Hepatocyte (in vitro differentiated cells): ENCODE measurements at regions not wholly inside any gene's neighbourhood (a gene's known extent, or its start where the extent isn't known, plus 50 kb on each side); places are given as distances from the start of the nearest gene placed in this dataset.

Experiments
- DNase-seq: peaks from one replicate; pipeline ENCODE4 v3.0.0-alpha.2; 2016; ENCODE audit warnings: low spot score
- H2AFZ ChIP-seq: fragments of 200-600 bp; sonication (generic); 2 replicates; pipeline ENCODE4 v1.6.0; 2016; ENCODE audit warnings: antibody characterized with exemption, mild to moderate bottlenecking
- H3K27ac ChIP-seq: fragments of 200-600 bp; sonication (generic); 2 replicates; pipeline ENCODE4 v1.5.1; 2016; ENCODE audit warnings: mild to moderate bottlenecking
- H3K27me3 ChIP-seq: fragments of 200-600 bp; sonication (generic); 2 replicates; pipeline ENCODE4 v1.6.1; 2016
- H3K36me3 ChIP-seq: fragments of 200-600 bp; sonication (generic); replicated peaks from 2 replicates; pipeline ENCODE4 v1.5.1; 2016; ENCODE audit warnings: low read depth; ENCODE audit not compliant: insufficient read depth
- H3K4me1 ChIP-seq: fragments of 200-600 bp; sonication (generic); 2 replicates; pipeline ENCODE4 v1.5.1; 2016; ENCODE audit warnings: mild to moderate bottlenecking, moderate library complexity; ENCODE audit not compliant: insufficient read depth
- H3K4me2 ChIP-seq: fragments of 200-600 bp; sonication (generic); 2 replicates; pipeline ENCODE4 v1.6.0; 2016
- H3K4me3 ChIP-seq: fragments of 200-600 bp; sonication (generic); 2 replicates; pipeline ENCODE4 v1.5.1; 2016; ENCODE audit warnings: mild to moderate bottlenecking
- H3K79me2 ChIP-seq: fragments of 200-600 bp; sonication (generic); 2 replicates; pipeline ENCODE4 v1.6.0; 2017; ENCODE audit warnings: mild to moderate bottlenecking
- H3K9me2 ChIP-seq: fragments of 200-600 bp; sonication (generic); replicated peaks from 2 replicates; pipeline ENCODE4 v1.6.0; 2017; ENCODE audit warnings: mild to moderate bottlenecking; ENCODE audit not compliant: insufficient read depth
- H3K9me3 ChIP-seq: fragments of 200-600 bp; sonication (generic); 2 replicates; pipeline ENCODE4 v1.5.1; 2016; ENCODE audit warnings: low read depth, mild to moderate bottlenecking
- H4K20me1 ChIP-seq: fragments of 200-600 bp; sonication (generic); 2 replicates; pipeline ENCODE4 v1.6.0; 2016; ENCODE audit warnings: mild to moderate bottlenecking; ENCODE audit not compliant: insufficient read depth, poor library complexity, severe bottlenecking
- EZH2 ChIP-seq: fragments of 200-600 bp; sonication (generic); IDR thresholded peaks from 2 replicates; pipeline ENCODE4 v1.6.1; 2016; ENCODE audit warnings: antibody characterized with exemption, mild to moderate bottlenecking, borderline replicate concordance
- EZH2phosphoT487 ChIP-seq: fragments of 200-600 bp; sonication (generic); IDR thresholded peaks from one replicate; pipeline ENCODE4 v1.6.1; 2018; ENCODE audit warnings: antibody characterized with exemption, mild to moderate bottlenecking, low read depth, moderate library complexity; ENCODE audit not compliant: unreplicated experiment, severe bottlenecking
- WGBS: methylation state at CpG from one replicate; pipeline ENCODE4 v1.1.6; 2016; ENCODE audit warnings: low lambda C conversion rate; ENCODE audit errors: missing lambda C conversion rate; 5-methylcytosine and 5-hydroxymethylcytosine counted together
- TF ChIP-seq, protein P1 (sequence below): fragments of 200-600 bp; sonication (generic); IDR thresholded peaks from 2 replicates; pipeline ENCODE4 v1.5.1; 2016; ENCODE audit warnings: antibody characterized with exemption, mild to moderate bottlenecking; ENCODE audit not compliant: poor library complexity

DNA sequence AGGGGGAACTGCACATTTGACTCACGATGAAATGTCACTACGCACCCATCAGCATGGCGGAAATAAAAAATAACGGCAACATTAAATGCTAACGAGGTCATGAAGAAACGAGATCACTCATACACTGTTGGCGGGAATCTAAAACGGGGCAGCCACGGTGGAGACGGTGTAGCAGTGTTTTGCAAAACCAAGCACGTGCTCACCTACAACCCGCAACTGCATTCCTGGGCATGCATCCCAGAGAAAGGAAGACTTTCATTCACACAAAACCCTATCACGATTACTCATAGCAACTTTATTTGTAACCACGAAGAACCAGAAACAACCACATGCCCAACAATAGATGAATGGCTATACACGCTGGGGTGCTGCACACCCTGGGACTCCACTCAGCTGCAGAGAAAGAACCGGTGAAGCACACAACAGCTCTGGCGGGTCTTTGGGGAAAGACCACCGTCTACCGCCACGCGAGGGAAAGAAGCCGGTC, 77.0 kb downstream of the YTHDF1 start:
- Histone ChIP-seq H3K9me2 (no peaks in the 10 kb centered on the region), H3K4me3 (no peak overlapping the region), H3K4me1 (no peaks in the 10 kb centered on the region), H2AFZ (no peak overlapping the region), H3K4me2 (no peak overlapping the region), H3K79me2 (no peaks in the 10 kb centered on the region), H3K27ac (no peak overlapping the region), H4K20me1 (no peaks in the 10 kb centered on the region), H3K36me3 (no peaks in the 10 kb centered on the region), H3K9me3 (no peaks in the 10 kb centered on the region), H3K27me3 (peaks cover 5% of the 10 kb centered on the region)
- WGBS, result 88% methylated on average over 22 of the region's 22 CpGs
- DNase-seq, result no peak
- TF ChIP-seq, protein P1, sequence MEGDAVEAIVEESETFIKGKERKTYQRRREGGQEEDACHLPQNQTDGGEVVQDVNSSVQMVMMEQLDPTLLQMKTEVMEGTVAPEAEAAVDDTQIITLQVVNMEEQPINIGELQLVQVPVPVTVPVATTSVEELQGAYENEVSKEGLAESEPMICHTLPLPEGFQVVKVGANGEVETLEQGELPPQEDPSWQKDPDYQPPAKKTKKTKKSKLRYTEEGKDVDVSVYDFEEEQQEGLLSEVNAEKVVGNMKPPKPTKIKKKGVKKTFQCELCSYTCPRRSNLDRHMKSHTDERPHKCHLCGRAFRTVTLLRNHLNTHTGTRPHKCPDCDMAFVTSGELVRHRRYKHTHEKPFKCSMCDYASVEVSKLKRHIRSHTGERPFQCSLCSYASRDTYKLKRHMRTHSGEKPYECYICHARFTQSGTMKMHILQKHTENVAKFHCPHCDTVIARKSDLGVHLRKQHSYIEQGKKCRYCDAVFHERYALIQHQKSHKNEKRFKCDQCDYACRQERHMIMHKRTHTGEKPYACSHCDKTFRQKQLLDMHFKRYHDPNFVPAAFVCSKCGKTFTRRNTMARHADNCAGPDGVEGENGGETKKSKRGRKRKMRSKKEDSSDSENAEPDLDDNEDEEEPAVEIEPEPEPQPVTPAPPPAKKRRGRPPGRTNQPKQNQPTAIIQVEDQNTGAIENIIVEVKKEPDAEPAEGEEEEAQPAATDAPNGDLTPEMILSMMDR, result no peak
- TF ChIP-seq EZH2 (no peak), EZH2phosphoT487 (no peak)

DNA sequence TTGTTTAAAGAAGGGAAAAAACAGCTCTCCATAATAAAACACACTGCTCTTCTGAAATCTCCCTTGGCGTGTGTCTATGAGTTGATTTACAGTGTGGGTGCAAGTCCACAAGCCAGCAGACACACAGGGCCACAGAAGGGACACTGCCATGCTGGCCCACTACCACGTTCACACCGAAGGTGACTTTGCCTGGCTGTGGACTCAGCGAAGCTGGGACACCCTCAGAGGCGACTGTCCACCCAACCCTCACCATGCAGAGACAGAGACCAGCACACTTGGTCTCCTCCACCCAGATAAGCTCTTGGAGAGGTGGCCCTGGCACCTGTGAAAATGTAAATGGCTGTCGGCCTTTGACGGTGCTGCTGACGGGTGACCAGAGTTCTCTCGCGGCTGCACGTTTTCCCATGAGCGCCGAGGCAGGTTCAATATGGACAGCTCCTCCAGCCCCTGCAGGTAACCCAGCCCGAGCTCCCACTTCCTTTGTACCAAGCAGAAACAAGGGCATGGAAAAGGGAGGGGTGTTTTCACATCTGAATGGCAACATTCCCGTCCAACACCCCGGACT, 78.0 kb downstream of the YTHDF1 start:
- Histone ChIP-seq H4K20me1 (no peaks in the 10 kb centered on the region), H3K9me3 (no peaks in the 10 kb centered on the region), H2AFZ (no peak overlapping the region), H3K79me2 (no peaks in the 10 kb centered on the region), H3K4me2 (no peak overlapping the region), H3K9me2 (no peaks in the 10 kb centered on the region), H3K36me3 (no peaks in the 10 kb centered on the region), H3K4me1 (no peaks in the 10 kb centered on the region), H3K27me3 (peaks cover 5% of the 10 kb centered on the region), H3K27ac (no peak overlapping the region), H3K4me3 (no peak overlapping the region)
- DNase-seq, result no peak
- 79% methylated on average over 16 of the region's 16 CpGs for WGBS
- no peak for TF ChIP-seq EZH2
- no peak for TF ChIP-seq EZH2phosphoT487
- TF ChIP-seq, protein P1, result no peak

DNA sequence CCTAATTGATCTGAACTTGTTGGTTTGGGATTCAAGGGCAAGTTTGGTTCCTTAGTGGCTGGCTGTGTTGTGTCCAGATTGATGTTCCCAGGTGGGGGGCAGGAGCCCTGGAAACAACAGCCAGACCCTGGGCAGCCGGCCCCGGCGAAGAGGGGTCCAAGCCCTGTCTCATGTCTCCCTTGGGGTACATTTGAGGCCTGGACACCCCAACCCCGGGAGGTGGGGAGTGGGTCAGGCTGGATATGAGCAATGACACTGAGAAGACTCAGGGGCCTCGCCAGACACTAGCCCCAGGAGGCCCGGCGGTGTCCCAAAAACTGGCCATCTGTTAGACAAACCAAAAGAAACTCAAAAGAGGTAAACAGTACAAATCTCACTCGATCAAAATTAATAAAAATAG, 79.6 kb downstream of the YTHDF1 start:
- Histone ChIP-seq H3K9me3 (no peaks in the 10 kb centered on the region), H4K20me1 (no peaks in the 10 kb centered on the region), H3K4me1 (no peaks in the 10 kb centered on the region), H3K4me2 (no peak overlapping the region), H3K4me3 (no peak overlapping the region), H3K9me2 (no peaks in the 10 kb centered on the region), H3K36me3 (no peaks in the 10 kb centered on the region), H2AFZ (no peak overlapping the region), H3K27me3 (peaks cover 8% of the 10 kb centered on the region), H3K27ac (no peak overlapping the region), H3K79me2 (no peaks in the 10 kb centered on the region)
- 88% methylated on average over 8 of the region's 8 CpGs for WGBS
- DNase-seq, result no peak
- TF ChIP-seq EZH2, result no peak
- TF ChIP-seq, protein P1, result no peak
- TF ChIP-seq EZH2phosphoT487, result no peak
